Neural crest cell (in vitro differentiated cells): ENCODE measurements at regions not wholly inside any gene's neighbourhood (a gene's known extent, or its start where the extent isn't known, plus 50 kb on each side); places are given as distances from the start of the nearest gene placed in this dataset.

Experiments
- DNase-seq: peaks from one replicate; pipeline ENCODE4 v3.0.0; 2021; ENCODE audit warnings: low read depth, mixed read lengths, low spot score
- H3K27ac Mint-ChIP-seq: one replicate; pipeline ENCODE4 v1.8.0; 2021; ENCODE audit warnings: mild to moderate bottlenecking, mixed read lengths; ENCODE audit not compliant: unreplicated experiment
- H3K27me3 Mint-ChIP-seq: 2 replicates; pipeline ENCODE4 v1.8.0; 2021; ENCODE audit warnings: low read depth, mild to moderate bottlenecking, mixed read lengths
- H3K36me3 Mint-ChIP-seq: 2 replicates; pipeline ENCODE4 v1.8.0; 2021; ENCODE audit warnings: low read depth, mild to moderate bottlenecking, mixed read lengths
- H3K4me1 Mint-ChIP-seq: 2 replicates; pipeline ENCODE4 v1.8.0; 2021; ENCODE audit warnings: mixed read lengths
- H3K4me3 Mint-ChIP-seq: one replicate; pipeline ENCODE4 v1.8.0; 2021; ENCODE audit warnings: mild to moderate bottlenecking, mixed read lengths
- H3K9me3 Mint-ChIP-seq: 2 replicates; pipeline ENCODE4 v1.8.0; 2021; ENCODE audit warnings: mixed read lengths
- TF ChIP-seq, protein P1 (sequence below): fragments of 200-600 bp; sonication (generic); conservative IDR thresholded peaks from 2 replicates; pipeline ENCODE4 v1.5.0; 2021; ENCODE audit warnings: antibody characterized with exemption, mild to moderate bottlenecking

DNA sequence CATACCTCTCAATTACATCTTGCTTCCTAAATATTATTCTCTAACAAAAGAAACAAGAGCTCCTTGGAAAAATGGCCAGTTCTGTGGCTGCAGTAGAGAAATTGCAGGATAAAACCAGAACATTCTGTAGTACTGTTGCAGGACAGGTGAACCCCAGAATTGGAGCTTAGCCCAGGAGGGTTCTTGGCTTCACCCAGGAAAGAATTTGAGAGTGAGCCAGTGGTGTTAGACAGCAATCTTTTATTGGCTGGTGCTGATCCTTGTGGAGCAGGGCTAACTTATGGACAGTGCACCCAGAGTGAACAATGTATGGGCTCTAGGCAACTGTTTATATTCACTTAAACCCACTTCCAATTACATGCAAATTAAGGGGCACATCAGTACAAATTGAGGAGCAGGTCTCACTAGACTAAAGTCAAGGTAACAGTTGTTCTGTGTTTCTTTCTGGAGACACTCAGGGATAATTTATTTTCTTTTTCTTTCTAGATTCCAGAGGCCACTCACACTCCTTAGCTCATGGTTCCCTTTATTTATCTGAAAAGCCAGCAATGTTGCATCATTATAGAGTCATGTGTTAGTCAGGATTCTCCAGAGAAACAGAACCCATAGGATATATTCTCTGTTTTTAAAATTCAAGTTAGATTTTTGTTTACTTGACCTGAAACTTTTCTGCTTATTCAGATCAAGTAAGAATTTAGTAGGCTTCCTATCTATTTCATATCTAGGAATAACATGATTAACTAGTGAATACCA, 348.1 kb downstream of the CCDC85A start:
- peaks cover 10% of the 10 kb centered on the region for H3K27me3 Mint-ChIP-seq
- no peaks in the 10 kb centered on the region for H3K36me3 Mint-ChIP-seq
- DNase-seq, result no peak
- no peak overlapping the region for H3K27ac Mint-ChIP-seq
- TF ChIP-seq, protein P1, sequence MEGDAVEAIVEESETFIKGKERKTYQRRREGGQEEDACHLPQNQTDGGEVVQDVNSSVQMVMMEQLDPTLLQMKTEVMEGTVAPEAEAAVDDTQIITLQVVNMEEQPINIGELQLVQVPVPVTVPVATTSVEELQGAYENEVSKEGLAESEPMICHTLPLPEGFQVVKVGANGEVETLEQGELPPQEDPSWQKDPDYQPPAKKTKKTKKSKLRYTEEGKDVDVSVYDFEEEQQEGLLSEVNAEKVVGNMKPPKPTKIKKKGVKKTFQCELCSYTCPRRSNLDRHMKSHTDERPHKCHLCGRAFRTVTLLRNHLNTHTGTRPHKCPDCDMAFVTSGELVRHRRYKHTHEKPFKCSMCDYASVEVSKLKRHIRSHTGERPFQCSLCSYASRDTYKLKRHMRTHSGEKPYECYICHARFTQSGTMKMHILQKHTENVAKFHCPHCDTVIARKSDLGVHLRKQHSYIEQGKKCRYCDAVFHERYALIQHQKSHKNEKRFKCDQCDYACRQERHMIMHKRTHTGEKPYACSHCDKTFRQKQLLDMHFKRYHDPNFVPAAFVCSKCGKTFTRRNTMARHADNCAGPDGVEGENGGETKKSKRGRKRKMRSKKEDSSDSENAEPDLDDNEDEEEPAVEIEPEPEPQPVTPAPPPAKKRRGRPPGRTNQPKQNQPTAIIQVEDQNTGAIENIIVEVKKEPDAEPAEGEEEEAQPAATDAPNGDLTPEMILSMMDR, result no peak
- H3K9me3 Mint-ChIP-seq, result no peaks in the 10 kb centered on the region
- H3K4me3 Mint-ChIP-seq, result no peak overlapping the region
- H3K4me1 Mint-ChIP-seq, result no peaks in the 10 kb centered on the region

DNA sequence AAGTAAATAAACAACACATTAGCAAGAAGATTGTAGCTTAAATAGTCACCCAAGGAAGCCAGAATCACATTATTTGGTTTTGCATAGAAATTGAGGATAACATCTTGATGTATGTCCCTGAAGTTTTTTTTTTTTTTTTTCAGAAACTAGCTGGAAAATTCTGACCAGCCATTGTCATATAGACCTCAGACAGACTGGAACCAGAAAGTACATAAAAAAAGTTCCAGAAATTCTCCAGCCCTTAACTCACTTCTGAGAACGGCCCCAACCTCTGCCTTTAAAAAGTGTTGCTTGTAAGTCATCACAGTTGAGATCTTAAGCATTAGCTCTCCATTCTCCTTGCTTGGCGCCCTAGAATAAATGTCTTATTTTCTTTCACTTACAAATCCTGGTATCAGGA, 350.5 kb downstream of the CCDC85A start:
- Mint-ChIP-seq H3K27ac (no peak overlapping the region), H3K4me1 (no peaks in the 10 kb centered on the region), H3K4me3 (no peak overlapping the region), H3K27me3 (peaks cover 4% of the 10 kb centered on the region), H3K36me3 (no peaks in the 10 kb centered on the region), H3K9me3 (peaks cover under 1% of the 10 kb centered on the region)
- DNase-seq, result no peak
- TF ChIP-seq, protein P1, result no peak

DNA sequence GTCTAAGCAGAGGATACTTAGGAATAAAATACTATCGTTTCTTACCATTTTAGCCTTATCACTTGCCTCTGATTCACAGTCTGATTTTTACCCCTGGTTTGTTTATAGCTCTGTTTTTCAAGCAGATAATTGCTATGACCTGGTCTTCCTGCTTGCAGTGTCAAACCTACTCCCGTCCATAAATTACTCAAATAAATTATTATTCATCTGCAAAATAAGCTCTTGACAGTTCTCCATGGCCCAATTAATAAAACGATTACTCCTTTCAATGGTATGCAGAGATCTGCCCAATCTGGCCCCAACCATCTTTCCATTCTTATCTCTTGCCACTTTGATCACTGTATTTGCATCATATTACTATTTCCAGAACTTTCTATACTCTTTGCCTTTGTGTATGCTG, 354.0 kb downstream of the CCDC85A start:
- TF ChIP-seq, protein P1, result no peak
- no peaks in the 10 kb centered on the region for H3K4me1 Mint-ChIP-seq
- H3K9me3 Mint-ChIP-seq, result peaks cover 5% of the 10 kb centered on the region
- no peak for DNase-seq
- no peaks in the 10 kb centered on the region for H3K36me3 Mint-ChIP-seq
- H3K4me3 Mint-ChIP-seq, result no peak overlapping the region
- peaks cover 6% of the 10 kb centered on the region for H3K27me3 Mint-ChIP-seq
- no peak overlapping the region for H3K27ac Mint-ChIP-seq

DNA sequence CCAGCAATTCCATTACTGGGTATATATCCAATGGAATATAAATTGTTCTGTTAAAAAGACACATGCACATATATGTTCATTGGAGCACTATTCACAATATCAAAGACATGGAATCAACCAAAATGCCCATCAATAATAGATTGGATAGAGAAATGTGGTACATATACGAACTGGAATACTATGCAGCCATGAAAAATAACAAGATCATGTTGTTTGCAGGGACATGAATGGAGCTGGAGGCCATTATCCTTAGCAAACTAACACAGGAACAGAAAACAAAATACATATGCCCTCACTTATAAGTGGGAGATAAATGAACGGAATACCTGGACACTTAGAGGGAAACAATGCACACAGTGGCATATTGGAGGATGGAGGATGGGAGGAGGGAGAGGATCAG, 355.8 kb downstream of the CCDC85A start:
- no peak overlapping the region for H3K4me3 Mint-ChIP-seq
- DNase-seq, result no peak
- no peaks in the 10 kb centered on the region for H3K4me1 Mint-ChIP-seq
- H3K27ac Mint-ChIP-seq, result no peak overlapping the region
- TF ChIP-seq, protein P1, result no peak
- H3K9me3 Mint-ChIP-seq, result peaks cover 5% of the 10 kb centered on the region
- peaks cover 10% of the 10 kb centered on the region for H3K27me3 Mint-ChIP-seq
- H3K36me3 Mint-ChIP-seq, result no peaks in the 10 kb centered on the region

DNA sequence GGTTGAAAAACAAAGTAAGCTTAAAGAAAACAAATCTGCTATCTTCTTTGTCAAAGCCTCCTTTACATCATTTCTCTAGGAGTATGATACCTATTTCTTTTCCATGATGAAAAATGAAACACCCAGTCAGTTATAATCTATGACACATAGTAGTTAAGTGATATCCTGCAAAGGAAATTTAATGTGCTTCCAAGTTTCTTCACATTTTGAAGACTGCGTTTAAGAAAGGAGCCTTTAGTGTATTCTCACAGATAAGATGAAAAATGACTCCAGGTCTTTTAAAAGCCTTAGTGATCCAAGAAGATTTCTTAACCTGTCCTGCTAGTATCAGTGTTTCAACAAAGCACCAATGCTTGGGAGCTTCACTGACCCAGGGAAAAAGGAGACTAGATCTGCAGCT, 356.7 kb downstream of the CCDC85A start:
- TF ChIP-seq, protein P1, result no peak
- peaks cover 10% of the 10 kb centered on the region for H3K27me3 Mint-ChIP-seq
- H3K9me3 Mint-ChIP-seq, result peaks cover 5% of the 10 kb centered on the region
- H3K36me3 Mint-ChIP-seq, result no peaks in the 10 kb centered on the region
- H3K27ac Mint-ChIP-seq, result no peak overlapping the region
- DNase-seq, result no peak
- H3K4me1 Mint-ChIP-seq, result no peaks in the 10 kb centered on the region
- H3K4me3 Mint-ChIP-seq, result no peak overlapping the region
